Left renal pelvis (tissue), 4 donors: ENCODE measurements at regions not wholly inside any gene's neighbourhood (a gene's known extent, or its start where the extent isn't known, plus 50 kb on each side); places are given as distances from the start of the nearest gene placed in this dataset.

Experiments used
- DNase-seq, 4 donors: peaks; one replicate each; pipeline ENCODE4 v3.0.0-alpha.2; 2013; ENCODE audit warnings: low read depth in 4 of 4, low spot score in 3 of 4

DNA sequence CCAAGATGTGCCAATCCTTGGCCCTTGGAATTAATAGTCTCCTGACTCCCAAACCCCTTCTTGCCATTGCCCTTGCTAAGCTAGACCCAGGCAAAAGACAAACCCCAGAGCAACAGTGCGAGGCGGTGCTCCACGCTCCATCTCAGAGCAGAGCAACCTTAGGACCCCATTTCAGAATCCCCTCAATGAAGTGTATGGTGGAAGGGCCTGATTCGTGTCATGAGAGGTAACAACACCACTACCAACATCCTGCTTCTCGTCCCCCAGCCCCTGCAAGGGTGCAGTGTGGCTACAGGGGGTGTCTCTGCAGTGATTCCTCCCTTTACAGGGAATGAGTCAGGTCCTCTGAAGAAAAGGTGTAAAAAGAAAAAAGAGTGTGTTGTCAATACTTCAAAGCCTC, 103.9 kb upstream of the IRF2BP2 start:
- no peak for DNase-seq

- no peak for DNase-seq
Measured at GRCh38 chr1:234713440-234713839, 103.5 kb upstream of the IRF2BP2 start.

DNA sequence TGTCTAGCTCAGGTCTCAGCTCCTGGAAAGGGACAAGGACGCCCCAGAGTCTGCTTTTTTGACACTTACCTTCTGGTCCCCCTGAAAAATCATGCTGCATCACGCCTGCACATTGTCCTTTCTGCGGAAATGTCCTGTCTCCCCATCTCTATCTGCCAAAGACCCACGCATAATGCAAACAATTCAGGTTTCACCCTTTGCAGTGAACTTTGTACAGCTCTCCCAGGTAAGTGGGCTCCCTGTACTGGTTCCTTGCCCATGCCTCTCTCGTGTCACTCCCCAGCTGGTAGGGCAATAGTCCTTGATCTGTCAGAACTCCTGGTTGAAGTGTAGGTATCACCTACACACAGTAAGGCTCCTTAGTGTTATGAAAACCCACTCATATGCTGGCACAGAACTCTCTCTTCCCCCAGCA, 102.9 kb upstream of the IRF2BP2 start:
- no peak for DNase-seq

GRCh38 chr1:234710936-234711724, 101.2 kb upstream of the IRF2BP2 start:
- DNase-seq: no peak

- no peak for DNase-seq
Measured at GRCh38 chr1:234710381-234710780, 100.4 kb upstream of the IRF2BP2 start.

GRCh38 chr1:234709473-234710228, 99.7 kb upstream of the IRF2BP2 start:
- no peak for DNase-seq

DNA sequence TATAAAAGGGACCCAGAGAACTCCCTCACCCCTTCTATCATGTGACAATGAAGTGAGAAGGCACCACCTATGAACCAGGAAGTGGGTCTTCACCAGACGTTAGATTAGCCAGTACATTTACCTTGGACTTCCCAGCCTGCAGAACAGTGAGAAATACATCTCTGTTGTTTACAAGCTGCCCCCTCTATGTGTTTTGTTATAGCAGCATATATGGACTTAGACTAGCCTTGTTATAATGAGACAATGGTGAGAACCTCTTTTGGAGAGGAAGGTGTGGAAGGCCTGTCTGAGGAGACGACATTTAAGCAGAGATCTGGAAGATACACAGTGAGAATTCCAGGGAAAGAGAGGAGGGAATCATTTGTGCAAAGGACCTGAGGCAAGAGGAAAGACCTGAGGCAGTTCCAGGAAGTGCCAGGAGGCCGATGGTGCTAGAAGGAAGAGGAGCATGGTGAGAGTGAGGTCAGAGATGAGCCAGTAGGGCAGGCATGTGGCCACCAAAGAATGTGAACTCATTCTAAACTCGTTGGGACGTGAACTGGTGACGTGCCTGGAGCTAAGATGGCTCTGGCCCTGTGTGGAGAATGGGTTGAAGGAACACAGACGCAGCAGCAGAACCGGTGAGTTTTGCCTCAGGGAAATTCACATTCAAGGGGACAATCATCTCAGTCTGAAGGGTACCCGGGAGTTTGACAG, 98.9 kb upstream of the IRF2BP2 start:
- DNase-seq: no peak

DNA sequence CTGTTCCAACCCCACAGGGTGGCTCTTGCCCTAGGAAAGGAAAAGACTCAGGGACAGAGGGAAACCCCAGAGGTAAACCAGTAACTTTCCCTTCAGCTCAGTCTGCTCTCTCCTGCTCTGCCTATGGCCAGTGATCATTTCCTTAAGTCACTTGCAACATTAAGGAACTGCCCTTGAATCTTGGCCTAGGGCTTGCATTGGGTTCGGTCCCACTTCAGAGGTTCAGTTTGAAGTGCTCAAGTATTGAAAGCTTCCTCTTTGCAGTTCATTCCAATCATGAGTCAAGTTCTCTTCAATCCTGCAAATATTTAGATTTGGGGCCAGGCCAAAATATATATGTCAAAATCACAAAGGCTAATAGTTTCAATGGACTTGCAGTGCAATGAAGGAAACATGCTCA, 97.7 kb upstream of the IRF2BP2 start:
- no peak for DNase-seq

GRCh38 chr1:234706931-234707330, 97.0 kb upstream of the IRF2BP2 start:
- no peak for DNase-seq

DNA sequence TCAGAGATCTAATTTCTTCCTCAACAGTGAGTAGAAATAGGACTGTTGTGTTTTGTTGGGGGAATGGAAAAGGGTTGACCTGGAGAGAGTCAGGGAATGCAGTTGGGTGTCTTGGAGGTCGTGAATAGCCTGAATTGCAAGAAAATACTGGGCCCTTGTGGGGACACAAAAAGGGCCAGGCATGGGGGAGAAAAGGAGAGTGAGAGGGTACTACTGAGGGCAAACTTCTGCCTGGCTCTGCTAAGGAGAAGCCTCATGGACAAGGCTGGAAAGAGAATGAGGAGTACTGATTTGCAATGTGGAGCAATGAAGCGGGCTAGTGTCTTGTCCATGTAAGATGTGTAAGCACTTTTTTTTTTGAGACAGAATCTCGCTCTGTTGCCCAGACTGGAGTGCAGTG, 96.2 kb upstream of the IRF2BP2 start:
- no peak for DNase-seq

DNA sequence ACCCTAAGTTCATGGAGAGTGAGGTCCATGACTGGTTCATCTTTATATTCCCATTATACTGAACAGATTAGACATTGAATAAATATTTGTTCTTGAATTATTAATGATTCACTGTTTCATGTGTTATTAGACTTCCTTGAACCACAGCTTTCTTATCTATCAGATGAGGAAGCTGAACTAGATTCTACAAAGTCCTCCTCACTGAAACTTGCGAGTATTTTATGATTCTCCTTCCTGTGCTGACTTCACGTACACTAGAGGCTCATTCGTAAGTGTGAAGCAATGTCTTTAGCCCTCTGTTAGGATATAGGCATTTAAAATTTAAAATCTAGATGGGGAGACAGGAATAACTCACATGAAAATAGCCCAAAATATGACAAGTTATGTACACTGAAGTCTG, 95.6 kb upstream of the IRF2BP2 start:
- DNase-seq: no peak

DNA sequence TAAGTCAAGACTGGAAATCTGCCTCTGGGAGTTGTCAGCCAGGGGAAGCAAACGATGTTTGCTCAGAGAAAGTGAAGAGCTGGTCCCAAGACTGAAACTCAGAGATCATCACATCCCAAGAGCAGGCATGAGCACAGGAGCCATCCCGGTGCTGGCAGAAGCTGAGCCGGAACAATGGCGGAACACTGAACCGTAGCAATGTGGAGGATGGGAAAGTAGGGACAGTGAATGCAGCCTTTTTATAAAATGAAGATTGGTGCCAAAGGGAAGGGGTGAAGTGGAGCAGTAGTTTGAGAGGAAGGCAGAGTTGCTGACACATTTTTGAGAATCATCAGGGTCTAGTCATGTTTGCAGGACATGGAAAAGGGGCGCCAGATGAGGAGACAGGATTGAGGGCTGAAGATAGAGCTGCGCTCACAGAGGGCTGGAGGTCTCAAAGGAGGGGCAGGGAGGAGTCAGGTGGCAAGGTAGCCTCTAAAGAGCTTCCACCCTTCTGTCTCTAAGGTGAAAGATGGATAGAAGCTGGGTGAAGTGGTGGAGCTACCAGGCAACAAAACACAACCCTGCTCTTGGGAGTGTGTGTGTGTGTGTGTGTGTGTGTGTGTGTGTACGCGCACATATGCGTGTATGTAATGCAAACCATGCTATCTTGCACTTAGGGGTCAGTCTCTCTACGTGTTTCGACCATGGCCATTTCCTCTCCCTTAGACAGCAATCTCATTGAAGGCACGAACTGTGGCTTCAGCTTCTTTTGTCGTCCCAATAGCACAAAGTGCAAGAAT, 94.3 kb upstream of the IRF2BP2 start:
- no peak for DNase-seq

DNA sequence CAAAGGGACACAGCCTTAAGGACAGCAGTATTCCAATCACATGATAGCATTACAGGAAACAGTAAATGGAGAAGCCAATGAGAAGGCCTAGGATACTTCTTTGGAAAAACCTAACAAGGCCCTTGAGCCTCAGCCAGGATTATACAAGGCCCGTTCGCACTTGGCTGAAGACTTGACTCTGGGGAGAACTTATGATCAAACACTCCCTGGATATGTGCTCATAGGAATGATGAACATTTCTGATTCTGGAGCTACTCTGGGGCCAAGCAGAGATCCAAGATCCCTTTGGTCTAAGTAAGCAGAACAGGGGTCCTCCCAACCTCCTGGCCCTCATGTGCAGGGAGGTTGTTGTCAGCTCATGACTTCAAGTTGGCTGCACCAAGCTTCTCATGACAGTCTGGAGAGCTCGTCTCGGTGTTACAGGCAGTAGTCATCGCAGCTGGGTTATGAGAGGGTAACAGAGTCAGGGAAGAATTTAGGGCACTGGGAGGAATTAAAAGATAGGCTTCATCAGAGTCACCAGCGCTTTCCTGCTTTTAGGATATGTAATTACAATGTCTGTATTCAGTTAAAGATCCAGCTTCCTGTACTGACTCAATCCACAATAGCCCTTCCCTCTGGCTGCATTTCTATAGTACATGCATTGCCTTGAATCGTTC, 92.5 kb upstream of the IRF2BP2 start:
- DNase-seq: no peak

- DNase-seq: no peak
Measured at GRCh38 chr1:234701737-234702341, 91.9 kb upstream of the IRF2BP2 start.

GRCh38 chr1:234699795-234700665, 90.1 kb upstream of the IRF2BP2 start:
- no peak for DNase-seq

- no peak for DNase-seq
Measured at GRCh38 chr1:234698686-234699085, 88.7 kb upstream of the IRF2BP2 start.

DNA sequence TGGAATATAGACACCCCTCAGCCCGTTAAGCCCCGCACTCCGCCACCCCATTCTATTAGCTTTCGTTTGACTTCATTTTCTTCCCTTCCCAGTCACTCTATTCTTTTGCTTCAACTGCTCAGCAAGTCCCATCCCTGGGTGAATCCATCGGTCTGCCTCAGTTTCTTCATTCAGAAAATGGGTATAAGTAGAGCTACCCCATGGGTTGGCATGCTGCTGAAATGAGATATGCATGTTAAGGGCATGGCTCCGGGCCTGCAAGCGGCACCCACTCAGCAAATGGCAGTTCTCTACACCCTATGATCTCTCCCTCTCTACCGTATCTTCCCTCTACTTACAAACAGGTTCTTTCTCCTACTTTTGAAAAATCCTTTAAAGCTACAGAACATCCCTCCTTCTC, 87.8 kb upstream of the IRF2BP2 start:
- no peak for DNase-seq

DNA sequence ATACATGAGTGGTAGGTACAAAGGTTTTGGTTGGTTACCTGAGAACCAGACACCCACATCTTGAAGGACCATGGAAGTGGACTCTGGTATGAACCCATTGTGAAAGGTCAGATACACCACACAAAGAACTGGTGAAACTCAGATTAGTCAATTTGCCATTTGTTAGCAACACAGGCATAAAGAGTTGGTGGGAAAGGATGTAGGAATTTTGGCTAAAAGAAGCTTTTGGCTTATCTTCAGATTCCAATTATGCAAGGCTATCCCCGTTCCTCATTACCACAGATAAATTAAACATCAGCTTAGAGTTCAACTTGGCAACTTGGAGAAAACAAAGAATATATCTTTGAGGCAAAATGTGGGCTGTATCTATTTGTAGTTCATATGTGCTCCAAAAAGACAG, 87.0 kb upstream of the IRF2BP2 start:
- no peak for DNase-seq

DNA sequence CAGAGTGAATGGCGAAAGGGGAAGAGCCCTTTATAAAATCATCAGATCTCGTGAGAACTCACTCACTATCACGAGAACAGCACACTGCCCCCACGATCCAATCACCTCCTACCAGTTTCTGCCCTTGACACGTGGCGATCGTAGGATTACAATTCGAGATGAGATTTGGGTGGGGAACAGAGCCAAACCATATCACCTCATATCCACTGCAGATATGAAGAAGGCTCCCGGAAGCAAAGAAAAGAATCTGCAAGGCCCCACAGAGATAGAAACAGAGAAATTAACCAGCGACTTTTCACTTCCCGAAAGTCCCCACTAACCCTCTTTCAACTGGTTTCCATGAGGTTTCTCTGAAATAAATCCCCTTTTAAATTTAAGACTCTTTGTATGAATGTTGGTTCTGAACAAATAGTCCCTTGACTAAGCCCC, 86.2 kb upstream of the IRF2BP2 start:
- no peak for DNase-seq
